NCI-H345 (cell line): ENCODE measurements at regions not wholly inside any gene's neighbourhood (a gene's known extent, or its start where the extent isn't known, plus 50 kb on each side); places are given as distances from the start of the nearest gene placed in this dataset.

Experiments
- DNase-seq: peaks from one replicate; lab custom pipeline; 2025; lab: John Stamatoyannopoulos, UW

- no peak for DNase-seq
Measured at GRCh38 chr5:125505115-125505514, 758.7 kb upstream of the ZNF608 start.

- no peak for DNase-seq
Measured at GRCh38 chr5:125506124-125506523, 759.7 kb upstream of the ZNF608 start.

- DNase-seq, result no peak
Measured at GRCh38 chr5:125508225-125508624, 761.8 kb upstream of the ZNF608 start.

- no peak for DNase-seq
Measured at GRCh38 chr5:125510651-125511050, 764.2 kb upstream of the ZNF608 start.

GRCh38 chr5:125517973-125518550 lies 771.6 kb upstream of the ZNF608 start:
- DNase-seq, result no peak

GRCh38 chr5:125521289-125521688 lies 774.9 kb upstream of the ZNF608 start:
- DNase-seq, result no peak

- no peak for DNase-seq
Measured at GRCh38 chr5:125525356-125525755, 778.9 kb upstream of the ZNF608 start.

GRCh38 chr5:125526966-125527365 lies 780.5 kb upstream of the ZNF608 start:
- DNase-seq, result no peak

- DNase-seq, result no peak
Measured at GRCh38 chr5:125528881-125529280, 782.4 kb upstream of the ZNF608 start.

GRCh38 chr5:125530833-125531615 lies 784.6 kb upstream of the ZNF608 start:
- DNase-seq, result no peak

- DNase-seq, result no peak
Measured at GRCh38 chr5:125536095-125536494, 789.7 kb upstream of the ZNF608 start.

GRCh38 chr5:125536582-125536981 lies 790.1 kb upstream of the ZNF608 start:
- DNase-seq, result no peak

GRCh38 chr5:125537661-125538060 lies 791.2 kb upstream of the ZNF608 start:
- DNase-seq, result no peak

- DNase-seq, result no peak
Measured at GRCh38 chr5:125538469-125538868, 792.0 kb upstream of the ZNF608 start.

GRCh38 chr5:125541085-125541484 lies 794.6 kb upstream of the ZNF608 start:
- no peak for DNase-seq

GRCh38 chr5:125549322-125549911 lies 803.0 kb upstream of the ZNF608 start:
- no peak for DNase-seq

GRCh38 chr5:125550274-125550673 lies 803.8 kb upstream of the ZNF608 start:
- DNase-seq, result no peak

- no peak for DNase-seq
Measured at GRCh38 chr5:125551246-125551645, 804.8 kb upstream of the ZNF608 start.

- DNase-seq, result no peak
Measured at GRCh38 chr5:125551797-125552196, 805.4 kb upstream of the ZNF608 start.

- no peak for DNase-seq
Measured at GRCh38 chr5:125552486-125552885, 806.0 kb upstream of the ZNF608 start.

- DNase-seq, result no peak
Measured at GRCh38 chr5:125554355-125554754, 807.9 kb upstream of the ZNF608 start.

- no peak for DNase-seq
Measured at GRCh38 chr5:125555591-125555990, 809.2 kb upstream of the ZNF608 start.

GRCh38 chr5:125558016-125558415 lies 811.6 kb upstream of the ZNF608 start:
- DNase-seq, result no peak
